ENCODE measurements at regions not wholly inside any gene's neighbourhood (a gene's known extent, or its start where the extent isn't known, plus 50 kb on each side); places are given as distances from the start of the nearest gene placed in this dataset.

DNA sequence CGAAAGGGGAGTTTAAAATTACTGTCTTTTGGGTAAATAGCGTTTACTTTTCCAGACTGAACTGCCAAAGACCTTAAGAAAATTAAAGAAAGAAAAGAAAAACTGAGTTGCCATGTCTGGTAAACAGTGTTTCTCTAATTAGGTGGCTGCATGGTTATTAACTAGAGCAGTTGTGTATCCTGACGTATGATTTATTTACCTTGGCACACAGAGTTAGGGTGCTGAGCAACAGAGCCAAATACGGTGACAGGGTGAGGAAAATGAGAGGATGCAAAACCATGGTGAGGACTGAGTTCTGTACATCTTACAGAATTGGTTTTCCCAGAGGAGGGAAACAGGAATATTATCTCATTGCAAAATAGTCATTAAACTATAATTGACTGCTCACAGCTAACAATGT lies 546.4 kb upstream of the FZD8 start:
- TF ChIP-seq, protein P1, sequence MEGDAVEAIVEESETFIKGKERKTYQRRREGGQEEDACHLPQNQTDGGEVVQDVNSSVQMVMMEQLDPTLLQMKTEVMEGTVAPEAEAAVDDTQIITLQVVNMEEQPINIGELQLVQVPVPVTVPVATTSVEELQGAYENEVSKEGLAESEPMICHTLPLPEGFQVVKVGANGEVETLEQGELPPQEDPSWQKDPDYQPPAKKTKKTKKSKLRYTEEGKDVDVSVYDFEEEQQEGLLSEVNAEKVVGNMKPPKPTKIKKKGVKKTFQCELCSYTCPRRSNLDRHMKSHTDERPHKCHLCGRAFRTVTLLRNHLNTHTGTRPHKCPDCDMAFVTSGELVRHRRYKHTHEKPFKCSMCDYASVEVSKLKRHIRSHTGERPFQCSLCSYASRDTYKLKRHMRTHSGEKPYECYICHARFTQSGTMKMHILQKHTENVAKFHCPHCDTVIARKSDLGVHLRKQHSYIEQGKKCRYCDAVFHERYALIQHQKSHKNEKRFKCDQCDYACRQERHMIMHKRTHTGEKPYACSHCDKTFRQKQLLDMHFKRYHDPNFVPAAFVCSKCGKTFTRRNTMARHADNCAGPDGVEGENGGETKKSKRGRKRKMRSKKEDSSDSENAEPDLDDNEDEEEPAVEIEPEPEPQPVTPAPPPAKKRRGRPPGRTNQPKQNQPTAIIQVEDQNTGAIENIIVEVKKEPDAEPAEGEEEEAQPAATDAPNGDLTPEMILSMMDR (IDR thresholded peaks at IDR 0.05), result no peak
- no peak for TF ChIP-seq POLR2A (IDR thresholded peaks at IDR 0.05)
